Spleen (tissue), 7 donors: ENCODE measurements at regions not wholly inside any gene's neighbourhood (a gene's known extent, or its start where the extent isn't known, plus 50 kb on each side); places are given as distances from the start of the nearest gene placed in this dataset.
"Not testable (repeated sequence)": the region's sequence is repeated elsewhere in the genome, so short reads cannot be mapped to it uniquely, and the experiment has no call there.

Experiments
- CTCF ChIP-seq, 11 experiments: fragments of 200-600 bp in 7 of 11; fragments of 450-650 bp in 4 of 11; sonication (generic) in 4 of 11; IDR thresholded peaks in 8 of 11; conservative IDR thresholded peaks in 3 of 11; 1 replicate in 7 of 11; 2 replicates in 4 of 11; pipeline versions ENCODE4 v1.4.0 to v1.8.0; 2016 to 2021; ENCODE audit warnings: antibody characterized with exemption in 11 of 11, inconsistent platforms in 4 of 11, mild to moderate bottlenecking in 1 of 11
- POLR2A ChIP-seq, 3 donors: fragments of 450-650 bp; IDR thresholded peaks; one replicate each; pipeline ENCODE4 v1.5.1; 2017; ENCODE audit warnings: antibody characterized with exemption in 3 of 3, mild to moderate bottlenecking in 1 of 3
- donor health status: DM: no; HTN: no; CAD: no; lungs with moderate emphysema.
- donor health status: DM: no; HTN: no; CAD: no.
- donor health status: DM: no; HTN: no; CAD: no.

DNA sequence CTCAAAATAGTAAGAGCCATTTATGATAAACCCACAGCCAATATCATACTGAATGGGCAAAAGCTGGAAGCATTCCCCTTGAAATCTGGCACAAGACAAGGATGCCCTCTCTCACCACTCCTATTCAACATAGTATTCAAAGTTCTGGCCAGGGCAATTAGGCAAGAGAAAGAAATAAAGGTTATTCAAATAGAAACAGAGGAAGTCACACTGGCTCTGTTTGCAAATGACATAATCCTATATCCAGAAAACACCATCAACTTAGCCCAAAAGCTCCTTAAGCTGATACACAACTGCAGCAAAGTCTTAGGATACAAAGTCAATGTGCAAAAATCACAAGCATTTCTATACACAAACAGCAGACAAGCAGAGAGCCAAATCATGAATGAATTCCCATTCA, 49.8 kb upstream of the HIVEP3 start:
- TF ChIP-seq CTCF (IDR thresholded peaks at IDR 0.05 in 8 of 11, conservative IDR thresholded peaks at IDR 0.05 in 3 of 11); POLR2A (IDR thresholded peaks at IDR 0.05): not testable (repeated sequence)
